ENCODE measurements at regions not wholly inside any gene's neighbourhood (a gene's known extent, or its start where the extent isn't known, plus 50 kb on each side); places are given as distances from the start of the nearest gene placed in this dataset.

GRCh38 chr16:17986991-17987390 is 349.5 kb downstream of the NPIPA8 start:
- no peaks in the 10 kb centered on the region for H3K4me1 ChIP-seq (ENCODE audit: control insufficient read depth in 1 of 2, insufficient read depth in 1 of 2, low read depth in 1 of 2, low read length in 1 of 2)
- no peak overlapping the region for H3K27ac ChIP-seq
- H3K9me3 ChIP-seq, result no peaks in the 10 kb centered on the region
- TF ChIP-seq CTCF (IDR thresholded peaks at IDR 0.05), result no peak
- no peaks in the 10 kb centered on the region for H3K27me3 ChIP-seq
- H3K36me3 ChIP-seq, result no peaks in the 10 kb centered on the region
- no peak overlapping the region for H3K4me3 ChIP-seq (ENCODE audit: low read depth in 1 of 2, low read length in 1 of 2)

- no peak for TF ChIP-seq CTCF (IDR thresholded peaks at IDR 0.05)
- H3K9me3 ChIP-seq, result no peaks in the 10 kb centered on the region
- H3K27me3 ChIP-seq, result no peaks in the 10 kb centered on the region
- no peaks in the 10 kb centered on the region for H3K36me3 ChIP-seq
- H3K4me3 ChIP-seq (ENCODE audit: low read depth in 1 of 2, low read length in 1 of 2), result no peak overlapping the region
- H3K4me1 ChIP-seq (ENCODE audit: control insufficient read depth in 1 of 2, insufficient read depth in 1 of 2, low read depth in 1 of 2, low read length in 1 of 2), result no peaks in the 10 kb centered on the region
- no peak overlapping the region for H3K27ac ChIP-seq
Observed at GRCh38 chr16:17984810-17985209, 351.7 kb downstream of the NPIPA8 start.

GRCh38 chr16:17983847-17984639 is 352.5 kb downstream of the NPIPA8 start:
- Histone ChIP-seq H3K4me1 (ENCODE audit: control insufficient read depth in 1 of 2, insufficient read depth in 1 of 2, low read depth in 1 of 2, low read length in 1 of 2) (no peaks in the 10 kb centered on the region), H3K4me3 (ENCODE audit: low read depth in 1 of 2, low read length in 1 of 2) (no peak overlapping the region), H3K36me3 (no peaks in the 10 kb centered on the region), H3K9me3 (no peaks in the 10 kb centered on the region), H3K27ac (no peak overlapping the region), H3K27me3 (no peaks in the 10 kb centered on the region)
- TF ChIP-seq CTCF (IDR thresholded peaks at IDR 0.05), result no peak

GRCh38 chr16:17983114-17983513 is 353.4 kb downstream of the NPIPA8 start:
- Histone ChIP-seq H3K27ac (no peak overlapping the region), H3K27me3 (no peaks in the 10 kb centered on the region), H3K4me1 (ENCODE audit: control insufficient read depth in 1 of 2, insufficient read depth in 1 of 2, low read depth in 1 of 2, low read length in 1 of 2) (no peaks in the 10 kb centered on the region), H3K9me3 (no peaks in the 10 kb centered on the region), H3K4me3 (ENCODE audit: low read depth in 1 of 2, low read length in 1 of 2) (no peak overlapping the region), H3K36me3 (no peaks in the 10 kb centered on the region)
- TF ChIP-seq CTCF (IDR thresholded peaks at IDR 0.05), result no peak

- TF ChIP-seq CTCF (IDR thresholded peaks at IDR 0.05), result no peak
- Histone ChIP-seq H3K27ac (no peak overlapping the region), H3K4me3 (ENCODE audit: low read depth in 1 of 2, low read length in 1 of 2) (no peak overlapping the region), H3K36me3 (no peaks in the 10 kb centered on the region), H3K4me1 (ENCODE audit: control insufficient read depth in 1 of 2, insufficient read depth in 1 of 2, low read depth in 1 of 2, low read length in 1 of 2) (no peaks in the 10 kb centered on the region), H3K27me3 (no peaks in the 10 kb centered on the region), H3K9me3 (no peaks in the 10 kb centered on the region)
Observed at GRCh38 chr16:17977260-17977659, 359.3 kb downstream of the NPIPA8 start.

All from neutrophil (primary cell).